Activated T-helper 1 cell treated with anti-CD3 and anti-CD28 coated beads, Interleukin-12 subunit alpha, Interleukin-12 subunit beta, Interleukin-2, Interleukin-4 antibody, amounts not matched to agents 30 ng/mL and 10 ng/mL and 1 ng/mL, durations not matched to agents 14 hours and 24 hours and 36 hours (primary cell): ENCODE measurements at regions not wholly inside any gene's neighbourhood (a gene's known extent, or its start where the extent isn't known, plus 50 kb on each side); places are given as distances from the start of the nearest gene placed in this dataset.

Experiments used
- DNase-seq: peaks from one replicate; pipeline ENCODE4 v3.0.0; 2021; ENCODE audit warnings: low spot score
- H3K27ac Mint-ChIP-seq: one replicate; pipeline ENCODE4 v1.8.0; 2021; ENCODE audit warnings: mild to moderate bottlenecking, mixed read lengths
- H3K27me3 Mint-ChIP-seq: one replicate; pipeline ENCODE4 v1.8.0; 2022; ENCODE audit warnings: mild to moderate bottlenecking, moderate library complexity, mixed read lengths; ENCODE audit not compliant: insufficient read depth
- H3K36me3 Mint-ChIP-seq: one replicate; pipeline ENCODE4 v1.8.0; 2021; ENCODE audit warnings: low read depth, mixed read lengths
- H3K4me1 Mint-ChIP-seq: one replicate; pipeline ENCODE4 v1.8.0; 2021; ENCODE audit warnings: low read depth, mixed read lengths
- H3K4me3 Mint-ChIP-seq: one replicate; pipeline ENCODE4 v1.8.0; 2021; ENCODE audit warnings: mild to moderate bottlenecking, moderate library complexity, mixed read lengths
- H3K9me3 Mint-ChIP-seq: one replicate; pipeline ENCODE4 v1.8.0; 2021; ENCODE audit warnings: mixed read lengths
- intact Hi-C: fragments of 100-400 bp; cut with micrococcal nuclease; formaldehyde crosslinking; loops from one replicate; pipeline ENCODE4 v1.15.1; 2024

DNA sequence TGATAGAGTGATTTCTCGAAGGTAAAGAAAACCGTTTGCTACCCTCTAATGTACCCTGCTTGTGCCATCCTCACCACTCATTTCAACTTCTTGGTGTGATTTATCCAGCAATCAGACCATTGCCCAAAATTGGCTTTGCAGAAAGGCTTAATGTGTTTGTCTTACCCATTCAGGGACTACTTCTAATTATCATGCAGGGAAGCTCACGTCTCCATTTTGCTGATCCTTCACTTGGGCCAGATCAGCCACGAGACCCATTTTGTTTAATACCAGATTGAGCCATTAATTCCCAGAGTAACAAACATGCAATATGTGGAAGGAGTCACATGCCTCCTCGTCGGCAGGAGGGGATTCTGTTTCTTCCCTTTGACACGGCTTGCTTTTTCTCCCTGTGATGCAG is 51.1 kb upstream of the CRY1 start:
- DNase-seq: no peak
- H3K9me3 Mint-ChIP-seq: no peaks in the 10 kb centered on the region
- intact Hi-C loops: no loop called here
- H3K27me3 Mint-ChIP-seq: no peaks in the 10 kb centered on the region
- no peaks in the 10 kb centered on the region for H3K4me1 Mint-ChIP-seq
- no peaks in the 10 kb centered on the region for H3K36me3 Mint-ChIP-seq
- no peak overlapping the region for H3K27ac Mint-ChIP-seq
- no peak overlapping the region for H3K4me3 Mint-ChIP-seq

DNA sequence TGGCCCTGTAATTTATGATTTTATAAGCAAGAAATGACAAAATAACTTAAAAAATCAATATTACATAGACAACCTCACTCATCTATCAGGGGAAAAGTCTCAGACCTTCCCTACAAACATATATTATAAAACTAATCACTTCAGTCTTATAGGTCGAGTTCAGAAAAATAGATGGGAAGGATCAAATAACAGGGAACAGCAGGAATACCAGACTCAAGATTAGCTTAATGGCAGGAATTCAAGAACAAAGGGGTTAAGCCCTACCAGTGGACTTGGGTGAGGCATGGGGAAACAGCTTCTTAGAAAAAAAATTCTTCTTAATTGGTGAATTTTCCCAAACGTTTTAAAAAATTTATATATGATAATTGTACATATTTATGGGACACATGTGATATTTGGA is 51.6 kb upstream of the CRY1 start:
- H3K27ac Mint-ChIP-seq: no peak overlapping the region
- DNase-seq: no peak
- intact Hi-C loops: no loop called here
- H3K9me3 Mint-ChIP-seq: no peaks in the 10 kb centered on the region
- no peaks in the 10 kb centered on the region for H3K36me3 Mint-ChIP-seq
- no peak overlapping the region for H3K4me3 Mint-ChIP-seq
- H3K27me3 Mint-ChIP-seq: no peaks in the 10 kb centered on the region
- H3K4me1 Mint-ChIP-seq: no peaks in the 10 kb centered on the region

DNA sequence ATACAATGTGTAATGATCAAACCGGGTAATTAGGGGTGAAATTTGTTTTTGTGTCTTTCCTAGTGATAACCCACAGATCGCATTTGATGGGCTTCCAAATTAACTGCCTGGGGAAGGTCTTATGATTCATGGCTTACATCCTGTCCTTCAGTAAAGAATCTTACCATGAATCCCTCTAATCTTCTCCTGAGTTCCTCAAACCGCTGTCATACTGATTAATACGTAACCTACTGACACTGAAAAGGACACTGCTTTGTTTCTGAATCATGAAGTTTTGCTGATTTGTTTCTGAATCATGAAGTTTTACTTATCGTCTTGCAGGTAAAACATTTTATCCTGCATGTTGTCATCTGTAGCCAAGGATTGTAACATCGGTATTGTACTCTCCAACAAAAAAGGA is 52.0 kb upstream of the CRY1 start:
- intact Hi-C loops: no loop called here

DNA sequence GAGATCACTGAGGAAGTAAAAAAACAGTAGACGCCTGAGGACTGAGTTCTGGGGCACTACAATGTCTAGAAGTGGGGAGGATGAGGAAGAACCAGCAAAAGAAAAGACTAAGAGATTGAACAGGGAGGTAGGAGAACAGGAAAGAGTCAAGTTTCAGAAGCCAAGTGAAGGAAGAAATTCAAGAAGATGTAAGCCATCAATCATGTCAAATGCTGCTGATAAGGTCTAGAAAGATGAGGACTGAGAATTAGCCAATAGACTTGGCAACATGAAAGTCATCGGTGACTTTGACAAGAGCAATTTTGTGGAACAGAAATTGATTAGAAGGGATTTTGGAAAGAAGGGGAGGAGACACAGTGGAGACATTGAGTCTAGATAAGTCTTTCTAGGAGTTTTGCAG is 54.8 kb upstream of the CRY1 start:
- Mint-ChIP-seq H3K27me3 (peaks cover 2% of the 10 kb centered on the region), H3K27ac (no peak overlapping the region), H3K4me3 (no peak overlapping the region), H3K36me3 (no peaks in the 10 kb centered on the region), H3K4me1 (no peaks in the 10 kb centered on the region), H3K9me3 (no peaks in the 10 kb centered on the region)
- intact Hi-C loops: no loop called here
- DNase-seq: no peak

More for the DNA sequence above, 52.0 kb upstream of the CRY1 start:
- Mint-ChIP-seq H3K27me3 (peaks cover 2% of the 10 kb centered on the region), H3K4me3 (no peak overlapping the region), H3K36me3 (no peaks in the 10 kb centered on the region), H3K27ac (no peak overlapping the region), H3K4me1 (no peaks in the 10 kb centered on the region), H3K9me3 (no peaks in the 10 kb centered on the region)
- DNase-seq: no peak

DNA sequence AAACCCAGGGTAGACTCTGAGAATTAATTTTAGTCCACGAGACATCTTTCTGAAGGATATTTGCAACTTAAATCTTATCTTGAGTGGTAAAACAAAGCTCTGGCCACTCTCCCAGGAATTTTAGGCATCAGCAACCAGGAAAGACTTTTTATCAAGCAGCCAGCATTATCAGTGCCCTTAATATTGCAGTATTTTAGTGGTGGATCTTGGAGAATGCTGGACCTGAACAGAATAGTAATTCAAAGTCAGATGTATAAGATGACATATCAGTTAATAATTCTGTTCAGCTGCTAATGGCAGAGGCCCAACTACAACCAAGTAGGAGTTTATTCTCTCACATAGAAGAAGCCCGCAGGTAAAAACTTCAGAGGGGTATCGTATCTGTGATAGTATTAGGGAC is 59.0 kb upstream of the CRY1 start:
- Mint-ChIP-seq H3K4me3 (no peak overlapping the region), H3K9me3 (no peaks in the 10 kb centered on the region), H3K27me3 (peaks cover 13% of the 10 kb centered on the region), H3K27ac (no peak overlapping the region), H3K36me3 (no peaks in the 10 kb centered on the region), H3K4me1 (no peaks in the 10 kb centered on the region)
- no peak for DNase-seq
- intact Hi-C loops: no loop called here

DNA sequence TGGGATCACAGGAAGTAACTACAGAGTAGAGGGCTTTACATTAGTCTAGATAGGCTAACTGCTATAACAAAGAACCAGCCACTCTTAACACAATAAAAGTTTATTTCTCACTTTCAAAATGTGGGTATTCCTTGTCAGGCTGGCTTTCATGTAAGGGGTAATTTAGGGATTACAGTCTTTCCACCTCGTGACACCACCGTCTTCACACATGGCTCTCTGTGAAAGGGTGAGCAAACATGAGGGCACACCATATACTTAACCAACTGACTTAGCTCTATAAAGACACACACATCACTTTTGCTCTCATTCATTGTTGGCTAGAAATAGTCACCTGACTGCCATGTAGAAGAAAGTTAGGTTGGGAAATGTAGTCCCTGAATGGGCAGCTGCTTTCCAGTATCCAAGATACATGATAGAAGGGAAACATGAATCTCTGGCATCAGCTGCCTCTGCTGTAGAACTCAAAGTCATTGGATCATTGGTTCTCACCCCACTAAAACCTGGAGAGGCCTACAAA is 66.1 kb upstream of the CRY1 start:
- no peak overlapping the region for H3K27ac Mint-ChIP-seq
- H3K4me1 Mint-ChIP-seq: no peaks in the 10 kb centered on the region
- H3K9me3 Mint-ChIP-seq: no peaks in the 10 kb centered on the region
- intact Hi-C loops: no loop called here
- H3K36me3 Mint-ChIP-seq: no peaks in the 10 kb centered on the region
- DNase-seq: no peak
- peaks cover 30% of the 10 kb centered on the region for H3K27me3 Mint-ChIP-seq
- H3K4me3 Mint-ChIP-seq: no peak overlapping the region

DNA sequence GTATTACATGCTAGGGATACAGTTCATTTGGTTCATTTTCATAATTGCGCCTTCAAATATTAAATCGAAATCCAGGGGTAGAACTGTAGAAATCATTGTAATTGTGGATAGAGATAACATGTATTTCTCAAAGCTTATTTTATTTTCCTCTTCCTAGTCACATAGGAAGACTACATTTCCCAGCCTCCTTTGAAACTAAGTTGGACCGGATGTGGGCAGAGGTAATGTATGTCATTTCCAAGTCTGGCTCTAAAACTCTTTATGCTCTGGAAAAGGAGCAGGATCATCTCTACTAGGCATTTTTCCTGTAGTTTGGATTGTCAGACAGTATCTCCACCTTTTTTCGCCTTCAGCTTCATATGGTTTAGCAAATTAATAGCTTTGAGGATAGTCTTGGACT is 70.1 kb upstream of the CRY1 start:
- DNase-seq: no peak
- H3K27ac Mint-ChIP-seq: no peak overlapping the region
- H3K9me3 Mint-ChIP-seq: no peaks in the 10 kb centered on the region
- H3K27me3 Mint-ChIP-seq: peaks cover 26% of the 10 kb centered on the region
- no peaks in the 10 kb centered on the region for H3K4me1 Mint-ChIP-seq
- H3K4me3 Mint-ChIP-seq: no peak overlapping the region
- intact Hi-C loops: no loop called here
- H3K36me3 Mint-ChIP-seq: no peaks in the 10 kb centered on the region

DNA sequence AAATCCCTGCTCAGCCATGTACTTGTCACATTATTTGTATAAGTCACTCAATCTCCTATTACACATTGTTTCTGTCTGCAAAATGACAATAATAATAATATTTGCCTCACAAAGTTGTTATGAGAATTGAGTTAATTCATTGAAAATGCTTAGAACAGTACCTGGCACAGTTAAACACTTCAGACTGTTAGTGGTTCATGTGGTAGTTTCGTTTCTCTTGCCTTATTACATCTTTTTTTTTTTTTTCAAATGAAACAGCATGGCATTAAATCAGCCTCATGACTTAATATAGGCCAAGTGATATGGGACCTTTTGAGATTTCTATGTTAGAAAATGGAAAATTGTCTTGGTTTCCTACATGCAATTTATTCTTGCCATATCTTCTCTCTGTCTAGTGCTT is 71.0 kb upstream of the CRY1 start:
- Mint-ChIP-seq H3K4me3 (no peak overlapping the region), H3K36me3 (no peaks in the 10 kb centered on the region), H3K9me3 (no peaks in the 10 kb centered on the region), H3K27me3 (peaks cover 22% of the 10 kb centered on the region), H3K27ac (no peak overlapping the region), H3K4me1 (no peaks in the 10 kb centered on the region)
- intact Hi-C loops: no loop called here
- no peak for DNase-seq

DNA sequence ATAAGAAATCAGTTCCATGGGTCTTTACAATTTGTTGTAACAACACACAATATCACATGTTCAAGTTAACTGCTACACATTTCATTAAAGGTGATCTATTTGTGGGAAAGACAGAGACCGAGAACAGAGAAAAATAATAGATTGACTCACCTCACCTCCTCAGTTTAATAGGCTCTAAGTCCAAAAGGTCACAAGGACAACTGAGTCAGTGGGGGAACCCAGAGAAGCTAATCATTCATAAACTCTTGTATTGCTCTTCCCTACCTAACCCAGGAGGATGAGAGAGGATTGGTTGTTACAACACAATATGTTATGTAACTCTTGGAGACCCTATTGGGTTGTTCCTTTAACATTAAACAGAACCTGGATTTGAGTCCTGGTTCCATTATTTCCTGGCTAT is 72.2 kb upstream of the CRY1 start:
- H3K27me3 Mint-ChIP-seq: peaks cover 17% of the 10 kb centered on the region
- H3K9me3 Mint-ChIP-seq: no peaks in the 10 kb centered on the region
- DNase-seq: no peak
- no peaks in the 10 kb centered on the region for H3K4me1 Mint-ChIP-seq
- H3K36me3 Mint-ChIP-seq: no peaks in the 10 kb centered on the region
- H3K27ac Mint-ChIP-seq: no peak overlapping the region
- no peak overlapping the region for H3K4me3 Mint-ChIP-seq
- intact Hi-C loops: no loop called here

DNA sequence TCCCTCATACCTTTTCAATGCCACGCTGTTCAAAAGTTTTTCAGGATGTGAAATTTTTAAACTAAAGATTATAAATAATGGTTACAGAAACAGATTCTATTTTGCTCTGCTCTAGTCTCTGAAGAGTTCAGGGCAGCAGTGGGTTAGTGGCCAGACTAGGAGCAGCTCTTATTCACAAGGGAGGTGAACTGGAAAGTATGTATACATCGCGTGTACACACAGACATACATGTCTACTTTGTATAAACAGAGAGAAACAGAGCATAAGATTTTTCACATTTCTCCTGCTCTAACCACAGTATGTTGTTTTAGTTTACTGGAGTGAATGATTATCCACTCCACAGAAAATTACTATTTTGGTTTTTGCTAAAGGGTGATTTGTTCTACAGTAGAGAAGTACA is 74.4 kb upstream of the CRY1 start:
- H3K4me1 Mint-ChIP-seq: no peaks in the 10 kb centered on the region
- H3K27ac Mint-ChIP-seq: no peak overlapping the region
- no peak for DNase-seq
- H3K27me3 Mint-ChIP-seq: peaks cover 6% of the 10 kb centered on the region
- no peak overlapping the region for H3K4me3 Mint-ChIP-seq
- no peaks in the 10 kb centered on the region for H3K36me3 Mint-ChIP-seq
- intact Hi-C loops: no loop called here
- no peaks in the 10 kb centered on the region for H3K9me3 Mint-ChIP-seq

DNA sequence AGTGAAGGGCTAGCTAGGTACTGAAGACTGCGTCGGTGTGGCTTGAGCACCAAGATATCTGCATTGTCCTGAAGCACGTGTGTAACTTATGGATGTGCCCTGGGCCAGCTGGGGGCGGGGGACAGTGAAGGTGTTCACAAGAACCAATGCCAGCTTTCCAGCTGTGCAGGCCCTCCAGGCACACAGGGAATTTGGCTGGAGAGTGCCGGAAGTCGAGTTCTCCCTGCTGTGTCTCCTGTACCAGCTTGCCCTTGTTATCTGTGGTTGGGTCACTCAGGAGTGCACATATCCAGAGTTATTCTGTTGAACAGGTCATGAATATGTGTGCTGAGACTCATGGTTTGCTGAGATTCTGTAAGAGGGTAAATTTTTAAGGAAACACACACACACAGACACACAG is 75.9 kb upstream of the CRY1 start:
- intact Hi-C loops: no loop called here

DNA sequence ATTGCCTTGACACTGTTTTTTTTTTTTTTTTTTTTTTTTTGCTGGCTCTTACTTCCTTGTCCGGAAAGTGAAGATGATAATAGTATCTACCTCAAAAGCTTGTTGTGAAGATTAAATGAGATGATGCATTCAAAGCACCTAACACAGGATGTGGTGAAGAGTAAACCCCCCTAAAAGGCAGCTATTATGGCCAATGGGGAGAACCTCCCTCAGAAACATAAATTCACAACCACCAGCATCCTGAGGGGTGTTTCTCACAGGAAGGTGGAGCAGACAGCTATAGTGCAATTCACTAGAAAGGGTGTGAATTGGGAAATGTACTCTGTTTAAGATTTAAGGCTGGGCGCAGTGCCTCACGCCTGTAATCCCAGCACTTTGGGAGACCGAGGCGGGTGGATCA is 85.4 kb upstream of the CRY1 start:
- Mint-ChIP-seq H3K27ac (no peak overlapping the region), H3K36me3 (no peaks in the 10 kb centered on the region), H3K4me1 (peaks cover 7% of the 10 kb centered on the region), H3K4me3 (no peak overlapping the region), H3K9me3 (no peaks in the 10 kb centered on the region), H3K27me3 (peaks cover 8% of the 10 kb centered on the region)
- DNase-seq: no peak
- intact Hi-C loops: no loop called here

More for the DNA sequence above, 75.9 kb upstream of the CRY1 start:
- Mint-ChIP-seq H3K4me1 (no peaks in the 10 kb centered on the region), H3K27ac (no peak overlapping the region), H3K27me3 (peaks cover 6% of the 10 kb centered on the region), H3K4me3 (no peak overlapping the region), H3K9me3 (no peaks in the 10 kb centered on the region), H3K36me3 (no peaks in the 10 kb centered on the region)
- no peak for DNase-seq

DNA sequence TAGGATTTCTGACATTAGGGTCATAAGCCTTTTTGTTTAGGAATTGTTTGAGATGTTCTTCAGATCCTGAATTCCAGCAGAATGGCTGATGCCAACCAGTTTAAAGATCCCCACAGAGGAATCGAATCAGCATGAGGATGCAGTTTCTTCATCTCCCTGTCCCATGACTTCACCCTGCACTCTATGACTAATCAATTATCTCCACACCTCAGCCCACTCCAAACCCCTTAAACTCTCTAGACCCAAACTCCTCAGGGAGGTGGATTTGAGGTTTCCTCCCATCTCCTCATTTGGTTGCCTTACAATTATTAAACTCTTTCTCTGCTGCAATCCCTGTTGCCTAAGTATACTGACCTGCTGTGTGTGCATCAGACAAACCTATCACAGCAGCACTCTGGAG is 86.5 kb upstream of the CRY1 start:
- Mint-ChIP-seq H3K27ac (no peak overlapping the region), H3K4me1 (peaks cover 7% of the 10 kb centered on the region), H3K4me3 (no peak overlapping the region), H3K36me3 (no peaks in the 10 kb centered on the region), H3K9me3 (no peaks in the 10 kb centered on the region), H3K27me3 (peaks cover 5% of the 10 kb centered on the region)
- intact Hi-C loops: no loop called here
- no peak for DNase-seq

DNA sequence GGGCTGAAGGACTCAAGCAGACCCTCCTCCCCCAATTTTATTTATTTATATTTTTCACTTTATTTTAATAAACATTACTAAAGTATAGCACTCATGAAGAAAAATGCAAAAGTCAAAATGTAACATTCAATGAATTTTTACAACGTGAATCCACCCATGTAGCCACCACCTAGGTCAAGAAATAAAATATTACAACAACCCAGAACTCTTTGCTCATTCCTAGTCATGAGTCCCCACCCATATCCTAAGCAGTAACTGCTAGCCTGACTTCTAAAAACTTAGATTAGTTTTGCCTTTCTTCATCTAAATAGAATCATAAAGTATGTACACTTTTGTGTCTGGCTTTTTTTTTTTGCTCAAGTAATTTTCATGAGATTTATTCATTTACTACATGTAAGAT is 86.9 kb upstream of the CRY1 start:
- Mint-ChIP-seq H3K36me3 (no peaks in the 10 kb centered on the region), H3K4me1 (peaks cover 7% of the 10 kb centered on the region), H3K9me3 (no peaks in the 10 kb centered on the region), H3K27me3 (peaks cover 5% of the 10 kb centered on the region), H3K4me3 (no peak overlapping the region), H3K27ac (no peak overlapping the region)
- intact Hi-C loops: no loop called here
- no peak for DNase-seq
